ENCODE measurements at regions not wholly inside any gene's neighbourhood (a gene's known extent, or its start where the extent isn't known, plus 50 kb on each side); places are given as distances from the start of the nearest gene placed in this dataset.

DNA sequence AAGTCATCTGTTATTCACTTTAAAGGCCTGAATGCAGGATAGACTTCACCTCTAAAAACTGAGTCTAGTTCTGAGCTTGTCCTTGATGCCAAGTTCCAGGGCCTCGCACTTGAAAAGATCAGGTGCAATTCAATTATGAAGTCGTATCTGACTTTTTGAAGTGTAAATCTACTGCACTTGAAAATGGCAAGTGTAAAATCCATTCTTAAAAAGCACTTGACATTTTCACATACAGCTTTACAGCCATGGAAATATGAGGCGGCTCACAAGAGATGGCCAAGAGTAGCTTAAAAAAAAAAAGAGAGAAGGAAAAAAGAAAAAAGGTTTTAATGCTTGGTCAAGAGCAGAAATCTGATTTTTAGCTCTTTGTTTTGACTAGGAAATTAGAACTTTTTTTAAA, 172.5 kb downstream of the GXYLT1 start:
- Histone ChIP-seq H2BK5ac (ENCODE audit: low read depth, low read length, poor library complexity) (no peak overlapping the region), H3K9ac (ENCODE audit: low read length) (no peak overlapping the region), H3K4me1 (ENCODE audit: control insufficient read depth in 1 of 2, insufficient read depth in 2 of 2, low read length in 2 of 2) (peaks cover 3% of the 10 kb centered on the region in 2 experiments), H2AFZ (ENCODE audit: insufficient read depth, low read length, poor library complexity) (no peak overlapping the region), H3K4me3 (ENCODE audit: low read depth, low read length) (no peak overlapping the region), H3K79me2 (ENCODE audit: control insufficient read depth, insufficient read depth, low read length, poor library complexity) (no peaks in the 10 kb centered on the region), H3K14ac (ENCODE audit: low read length) (no peak overlapping the region), H3K9me3 (ENCODE audit: insufficient read depth, low read depth, low read length) (no peaks in the 10 kb centered on the region), H3K79me1 (ENCODE audit: low read length) (peaks cover 3% of the 10 kb centered on the region), H2BK120ac (ENCODE audit: insufficient read depth, low read length, poor library complexity) (no peak overlapping the region), H3K27ac (ENCODE audit: low read depth, low read length) (no peak overlapping the region), H3K27me3 (ENCODE audit: insufficient read depth, low read length) (no peaks in the 10 kb centered on the region), H3K36me3 (ENCODE audit: control insufficient read depth in 1 of 2, insufficient read depth in 2 of 2, low read length in 2 of 2) (no peaks in the 10 kb centered on the region), H2BK12ac (ENCODE audit: low read length) (no peak overlapping the region), H3K4me2 (ENCODE audit: low read length) (no peak overlapping the region), H3K18ac (ENCODE audit: low read length) (no peak overlapping the region), H3K23ac (ENCODE audit: low read length) (no peak overlapping the region), H2AK5ac (ENCODE audit: low read length) (no peak overlapping the region), H4K91ac (ENCODE audit: low read depth, low read length) (no peak overlapping the region), H3K4ac (ENCODE audit: low read depth, low read length) (no peak overlapping the region), H4K8ac (ENCODE audit: low read depth, low read length) (no peak overlapping the region), H4K12ac (ENCODE audit: low read depth, low read length) (no peak overlapping the region)
- DNase-seq: no peak
- WGBS (ENCODE audit: extremely low coverage, insufficient coverage, insufficient read length): no CpG with 5 or more reads among the region's 3 CpGs

DNA sequence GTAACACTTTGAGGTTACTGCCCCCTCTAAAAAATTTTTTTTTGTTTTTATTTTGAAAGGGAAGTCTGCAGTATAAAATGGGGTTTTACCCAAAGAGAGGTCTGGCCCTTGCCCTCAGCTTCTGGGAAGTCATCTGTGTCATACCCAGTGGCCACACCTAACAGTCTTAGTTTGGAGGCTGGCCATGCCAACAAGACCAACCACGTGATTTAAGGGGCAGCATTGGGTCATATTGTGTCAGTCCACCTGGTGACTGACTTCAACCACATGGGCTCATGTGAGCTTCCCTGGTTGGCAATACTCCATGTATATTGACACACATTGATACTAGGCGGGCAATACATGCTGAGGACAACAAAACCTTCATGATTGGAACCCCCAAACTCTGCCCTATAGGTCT, 173.9 kb downstream of the GXYLT1 start:
- Histone ChIP-seq H3K14ac (ENCODE audit: low read length) (no peak overlapping the region), H3K79me2 (ENCODE audit: control insufficient read depth, insufficient read depth, low read length, poor library complexity) (no peaks in the 10 kb centered on the region), H3K4me3 (ENCODE audit: low read depth, low read length) (no peak overlapping the region), H3K4me1 (ENCODE audit: control insufficient read depth in 1 of 2, insufficient read depth in 2 of 2, low read length in 2 of 2) (peaks cover 6 to 7% of the 10 kb centered on the region in 2 experiments), H2BK12ac (ENCODE audit: low read length) (no peak overlapping the region), H3K9ac (ENCODE audit: low read length) (no peak overlapping the region), H3K4ac (ENCODE audit: low read depth, low read length) (no peak overlapping the region), H2AFZ (ENCODE audit: insufficient read depth, low read length, poor library complexity) (no peak overlapping the region), H3K23ac (ENCODE audit: low read length) (no peak overlapping the region), H3K79me1 (ENCODE audit: low read length) (peaks cover 5% of the 10 kb centered on the region), H3K9me3 (ENCODE audit: insufficient read depth, low read depth, low read length) (no peaks in the 10 kb centered on the region), H3K27ac (ENCODE audit: low read depth, low read length) (no peak overlapping the region), H2AK5ac (ENCODE audit: low read length) (no peak overlapping the region), H3K36me3 (ENCODE audit: control insufficient read depth in 1 of 2, insufficient read depth in 2 of 2, low read length in 2 of 2) (no peaks in the 10 kb centered on the region), H4K8ac (ENCODE audit: low read depth, low read length) (no peak overlapping the region), H2BK5ac (ENCODE audit: low read depth, low read length, poor library complexity) (no peak overlapping the region), H3K18ac (ENCODE audit: low read length) (no peak overlapping the region), H4K12ac (ENCODE audit: low read depth, low read length) (no peak overlapping the region), H4K91ac (ENCODE audit: low read depth, low read length) (no peak overlapping the region), H2BK120ac (ENCODE audit: insufficient read depth, low read length, poor library complexity) (no peak overlapping the region), H3K4me2 (ENCODE audit: low read length) (no peak overlapping the region), H3K27me3 (ENCODE audit: insufficient read depth, low read length) (no peaks in the 10 kb centered on the region)
- WGBS (ENCODE audit: extremely low coverage, insufficient coverage, insufficient read length): no CpG with 5 or more reads among the region's 2 CpGs
- no peak for DNase-seq

- H3K9ac ChIP-seq (ENCODE audit: low read length): no peak overlapping the region
- no peak overlapping the region for H2AFZ ChIP-seq (ENCODE audit: insufficient read depth, low read length, poor library complexity)
- H2AK5ac ChIP-seq (ENCODE audit: low read length): no peak overlapping the region
- no peaks in the 10 kb centered on the region for H3K9me3 ChIP-seq (ENCODE audit: insufficient read depth, low read depth, low read length)
- H3K4me1 ChIP-seq (ENCODE audit: control insufficient read depth in 1 of 2, insufficient read depth in 2 of 2, low read length in 2 of 2): peaks cover 6 to 7% of the 10 kb centered on the region in 2 experiments
- H3K27ac ChIP-seq (ENCODE audit: low read depth, low read length): no peak overlapping the region
- no peak for DNase-seq
- H3K79me2 ChIP-seq (ENCODE audit: control insufficient read depth, insufficient read depth, low read length, poor library complexity): no peaks in the 10 kb centered on the region
- no peaks in the 10 kb centered on the region for H3K36me3 ChIP-seq (ENCODE audit: control insufficient read depth in 1 of 2, insufficient read depth in 2 of 2, low read length in 2 of 2)
- no peak overlapping the region for H2BK120ac ChIP-seq (ENCODE audit: insufficient read depth, low read length, poor library complexity)
- H3K4me3 ChIP-seq (ENCODE audit: low read depth, low read length): no peak overlapping the region
- H2BK12ac ChIP-seq (ENCODE audit: low read length): no peak overlapping the region
- H3K27me3 ChIP-seq (ENCODE audit: insufficient read depth, low read length): no peaks in the 10 kb centered on the region
- no peak overlapping the region for H4K91ac ChIP-seq (ENCODE audit: low read depth, low read length)
- no peak overlapping the region for H2BK5ac ChIP-seq (ENCODE audit: low read depth, low read length, poor library complexity)
- H3K4ac ChIP-seq (ENCODE audit: low read depth, low read length): no peak overlapping the region
- H4K8ac ChIP-seq (ENCODE audit: low read depth, low read length): no peak overlapping the region
- H3K14ac ChIP-seq (ENCODE audit: low read length): no peak overlapping the region
- H3K4me2 ChIP-seq (ENCODE audit: low read length): no peak overlapping the region
- H3K79me1 ChIP-seq (ENCODE audit: low read length): peaks cover 5% of the 10 kb centered on the region
- no peak overlapping the region for H4K12ac ChIP-seq (ENCODE audit: low read depth, low read length)
- no peak overlapping the region for H3K23ac ChIP-seq (ENCODE audit: low read length)
- no peak overlapping the region for H3K18ac ChIP-seq (ENCODE audit: low read length)
Observed at GRCh38 chr12:41968599-41968998, 176.1 kb downstream of the GXYLT1 start.

DNA sequence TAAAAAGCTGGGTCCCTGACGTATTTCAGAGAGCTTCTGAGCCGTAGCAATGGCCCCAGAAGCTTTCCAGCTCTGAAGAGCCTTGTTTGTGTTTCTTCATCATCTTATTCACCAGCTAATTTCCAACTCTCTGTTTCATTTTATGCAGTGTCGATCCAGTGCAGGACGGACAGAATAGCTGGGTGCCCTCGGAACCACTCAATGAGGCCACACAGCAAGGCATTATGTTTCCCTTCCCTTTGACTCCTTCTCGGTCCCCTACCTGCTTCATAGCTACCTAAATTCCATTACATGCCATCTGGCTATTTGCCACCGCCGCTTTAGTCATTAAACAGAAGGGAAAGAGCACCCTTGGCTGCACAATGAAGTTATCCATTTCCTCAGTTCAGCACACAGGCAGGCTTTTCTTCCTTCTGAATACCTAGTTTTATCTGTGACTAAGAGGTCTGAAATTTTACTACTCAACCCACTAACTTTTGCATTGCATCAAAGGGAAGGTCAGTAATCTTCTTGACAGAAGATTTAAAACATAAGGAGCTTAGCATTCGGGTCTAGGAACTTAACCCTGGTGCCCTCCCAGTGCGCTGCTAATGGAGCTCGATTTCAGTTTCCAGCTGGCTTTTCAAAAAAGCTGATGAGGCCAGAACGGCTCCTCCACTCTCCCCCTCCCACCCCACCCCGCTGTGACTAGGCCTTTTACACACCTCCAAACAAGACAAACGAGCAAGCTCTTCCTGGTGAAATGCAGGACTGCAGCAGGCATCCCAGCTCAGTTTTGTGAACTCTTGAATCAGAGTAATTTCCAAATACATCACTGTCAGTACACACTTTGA, 176.8 kb downstream of the GXYLT1 start:
- no peak overlapping the region for H3K18ac ChIP-seq (ENCODE audit: low read length)
- no peak overlapping the region for H3K4me3 ChIP-seq (ENCODE audit: low read depth, low read length)
- H3K36me3 ChIP-seq (ENCODE audit: control insufficient read depth in 1 of 2, insufficient read depth in 2 of 2, low read length in 2 of 2): no peaks in the 10 kb centered on the region
- H2AK5ac ChIP-seq (ENCODE audit: low read length): peak overlapping the region; percentile 3
- WGBS (ENCODE audit: extremely low coverage, insufficient coverage, insufficient read length): no CpG with 5 or more reads among the region's 14 CpGs
- H2BK5ac ChIP-seq (ENCODE audit: low read depth, low read length, poor library complexity): no peak overlapping the region
- no peak overlapping the region for H3K14ac ChIP-seq (ENCODE audit: low read length)
- H4K91ac ChIP-seq (ENCODE audit: low read depth, low read length): peak overlapping the region; percentile 7
- no peaks in the 10 kb centered on the region for H3K79me2 ChIP-seq (ENCODE audit: control insufficient read depth, insufficient read depth, low read length, poor library complexity)
- H3K27ac ChIP-seq (ENCODE audit: low read depth, low read length): peak overlapping the region; percentile 80
- no peak for DNase-seq
- peak overlapping the region; percentile 30 for H2BK120ac ChIP-seq (ENCODE audit: insufficient read depth, low read length, poor library complexity)
- no peak overlapping the region for H3K9ac ChIP-seq (ENCODE audit: low read length)
- no peaks in the 10 kb centered on the region for H3K27me3 ChIP-seq (ENCODE audit: insufficient read depth, low read length)
- H3K4me2 ChIP-seq (ENCODE audit: low read length): no peak overlapping the region
- H3K9me3 ChIP-seq (ENCODE audit: insufficient read depth, low read depth, low read length): no peaks in the 10 kb centered on the region
- H2BK12ac ChIP-seq (ENCODE audit: low read length): peak overlapping the region; percentile 55
- no peak overlapping the region for H2AFZ ChIP-seq (ENCODE audit: insufficient read depth, low read length, poor library complexity)
- peaks cover 5% of the 10 kb centered on the region for H3K79me1 ChIP-seq (ENCODE audit: low read length)
- H3K23ac ChIP-seq (ENCODE audit: low read length): no peak overlapping the region
- no peak overlapping the region for H4K12ac ChIP-seq (ENCODE audit: low read depth, low read length)
- no peak overlapping the region for H4K8ac ChIP-seq (ENCODE audit: low read depth, low read length)
- H3K4ac ChIP-seq (ENCODE audit: low read depth, low read length): no peak overlapping the region
- peaks cover 6 to 7% of the 10 kb centered on the region in 2 experiments for H3K4me1 ChIP-seq (ENCODE audit: control insufficient read depth in 1 of 2, insufficient read depth in 2 of 2, low read length in 2 of 2)

Measured in trophoblast cell (in vitro differentiated cells and primary cell).